ENCODE measurements at regions not wholly inside any gene's neighbourhood (a gene's known extent, or its start where the extent isn't known, plus 50 kb on each side); places are given as distances from the start of the nearest gene placed in this dataset.

DNA sequence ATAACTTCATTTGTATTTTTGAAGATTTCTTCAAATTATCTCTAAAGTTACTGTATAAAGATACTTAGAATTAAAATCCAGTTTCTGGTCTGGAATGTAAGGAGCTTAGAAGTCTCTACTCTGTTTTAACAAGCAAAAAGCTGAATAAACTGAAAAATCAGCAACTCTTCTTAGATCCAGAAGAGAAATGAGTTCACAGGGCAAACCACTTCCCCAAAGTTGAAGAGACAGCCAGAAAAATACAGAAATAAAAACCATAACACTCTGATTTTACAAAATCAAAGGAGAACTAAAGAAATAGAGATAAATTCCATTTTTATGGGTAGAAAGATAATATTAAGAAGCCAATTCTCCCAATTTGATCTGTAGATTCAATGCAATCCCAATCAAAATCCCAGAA, 1166.8 kb downstream of the ADGRL3 start:
- TF ChIP-seq, protein P1, sequence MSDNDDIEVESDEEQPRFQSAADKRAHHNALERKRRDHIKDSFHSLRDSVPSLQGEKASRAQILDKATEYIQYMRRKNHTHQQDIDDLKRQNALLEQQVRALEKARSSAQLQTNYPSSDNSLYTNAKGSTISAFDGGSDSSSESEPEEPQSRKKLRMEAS (IDR thresholded peaks at IDR 0.05; ENCODE audit: low read depth): no peak
- TF ChIP-seq RFX5 (IDR thresholded peaks at IDR 0.05; ENCODE audit: low read length): no peak
- no peak for TF ChIP-seq FOXM1 (IDR thresholded peaks at IDR 0.05; ENCODE audit: low read depth)
- TF ChIP-seq, protein P2, sequence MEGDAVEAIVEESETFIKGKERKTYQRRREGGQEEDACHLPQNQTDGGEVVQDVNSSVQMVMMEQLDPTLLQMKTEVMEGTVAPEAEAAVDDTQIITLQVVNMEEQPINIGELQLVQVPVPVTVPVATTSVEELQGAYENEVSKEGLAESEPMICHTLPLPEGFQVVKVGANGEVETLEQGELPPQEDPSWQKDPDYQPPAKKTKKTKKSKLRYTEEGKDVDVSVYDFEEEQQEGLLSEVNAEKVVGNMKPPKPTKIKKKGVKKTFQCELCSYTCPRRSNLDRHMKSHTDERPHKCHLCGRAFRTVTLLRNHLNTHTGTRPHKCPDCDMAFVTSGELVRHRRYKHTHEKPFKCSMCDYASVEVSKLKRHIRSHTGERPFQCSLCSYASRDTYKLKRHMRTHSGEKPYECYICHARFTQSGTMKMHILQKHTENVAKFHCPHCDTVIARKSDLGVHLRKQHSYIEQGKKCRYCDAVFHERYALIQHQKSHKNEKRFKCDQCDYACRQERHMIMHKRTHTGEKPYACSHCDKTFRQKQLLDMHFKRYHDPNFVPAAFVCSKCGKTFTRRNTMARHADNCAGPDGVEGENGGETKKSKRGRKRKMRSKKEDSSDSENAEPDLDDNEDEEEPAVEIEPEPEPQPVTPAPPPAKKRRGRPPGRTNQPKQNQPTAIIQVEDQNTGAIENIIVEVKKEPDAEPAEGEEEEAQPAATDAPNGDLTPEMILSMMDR (IDR thresholded peaks at IDR 0.05): no peak
- no peak for TF ChIP-seq EP300 (IDR thresholded peaks at IDR 0.05; ENCODE audit: borderline replicate concordance in 1 of 2, low read depth in 1 of 2, low read length in 1 of 2)
- TF ChIP-seq GATA2 (CRISPR knock-in tag; IDR thresholded peaks at IDR 0.05): no peak
- no peak for TF ChIP-seq TCF12 (IDR thresholded peaks at IDR 0.05)
- TF ChIP-seq YY1 (IDR thresholded peaks at IDR 0.05; ENCODE audit: low read depth): no peak
- TF ChIP-seq, protein P3, sequence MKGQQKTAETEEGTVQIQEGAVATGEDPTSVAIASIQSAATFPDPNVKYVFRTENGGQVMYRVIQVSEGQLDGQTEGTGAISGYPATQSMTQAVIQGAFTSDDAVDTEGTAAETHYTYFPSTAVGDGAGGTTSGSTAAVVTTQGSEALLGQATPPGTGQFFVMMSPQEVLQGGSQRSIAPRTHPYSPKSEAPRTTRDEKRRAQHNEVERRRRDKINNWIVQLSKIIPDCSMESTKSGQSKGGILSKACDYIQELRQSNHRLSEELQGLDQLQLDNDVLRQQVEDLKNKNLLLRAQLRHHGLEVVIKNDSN (IDR thresholded peaks at IDR 0.05; ENCODE audit: borderline replicate concordance, low read depth): no peak
- TF ChIP-seq CHD2 (IDR thresholded peaks at IDR 0.05; ENCODE audit: low read length, partially characterized antibody): no peak
- TF ChIP-seq POLR2AphosphoS5 (IDR thresholded peaks at IDR 0.05; ENCODE audit: low read depth, low read length): no peak
- no peak for TF ChIP-seq RCOR1 (IDR thresholded peaks at IDR 0.05; ENCODE audit: low read length)
- no peak for TF ChIP-seq ELF1 (IDR thresholded peaks at IDR 0.05)
